OCI-LY1 (cell line): ENCODE measurements at regions not wholly inside any gene's neighbourhood (a gene's known extent, or its start where the extent isn't known, plus 50 kb on each side); places are given as distances from the start of the nearest gene placed in this dataset.

ENCODE experiments used
- EZH2 ChIP-seq: fragments of 200-600 bp; sonication (generic), shearing (Covaris generic); IDR thresholded peaks from 2 replicates; pipeline ENCODE4 v1.8.0; 2017; ENCODE audit warnings: borderline replicate concordance, mixed run types, mild to moderate bottlenecking, antibody characterized with exemption, low read length, moderate library complexity, mixed read lengths
- TF ChIP-seq, protein P1 (sequence below): fragments of 200-600 bp; sonication (generic), shearing (Covaris generic); IDR thresholded peaks from 2 replicates; pipeline ENCODE4 v1.5.1; 2017; ENCODE audit warnings: mild to moderate bottlenecking, antibody characterized with exemption, low read length, moderate library complexity, mixed read lengths

DNA sequence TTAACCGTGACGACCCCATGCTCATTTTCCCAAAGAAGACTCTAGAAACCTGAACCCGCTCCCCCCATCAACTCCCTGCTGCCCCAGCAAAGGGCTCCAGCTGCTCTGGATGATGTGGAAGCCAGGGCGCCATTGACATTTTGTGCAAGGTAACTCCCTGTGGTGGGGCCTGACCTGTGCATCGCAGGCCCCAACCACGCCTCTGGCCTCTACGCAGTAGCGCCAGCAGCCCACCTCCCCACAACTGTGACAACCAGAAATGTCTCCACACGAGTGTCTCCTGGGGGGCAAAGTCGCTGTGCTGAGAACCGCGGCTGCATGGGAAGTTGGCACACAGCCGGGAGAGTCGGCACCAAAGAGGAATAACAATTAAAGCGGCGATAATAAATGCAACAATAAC, 86.9 kb upstream of the PRR5 start:
- TF ChIP-seq, protein P1, sequence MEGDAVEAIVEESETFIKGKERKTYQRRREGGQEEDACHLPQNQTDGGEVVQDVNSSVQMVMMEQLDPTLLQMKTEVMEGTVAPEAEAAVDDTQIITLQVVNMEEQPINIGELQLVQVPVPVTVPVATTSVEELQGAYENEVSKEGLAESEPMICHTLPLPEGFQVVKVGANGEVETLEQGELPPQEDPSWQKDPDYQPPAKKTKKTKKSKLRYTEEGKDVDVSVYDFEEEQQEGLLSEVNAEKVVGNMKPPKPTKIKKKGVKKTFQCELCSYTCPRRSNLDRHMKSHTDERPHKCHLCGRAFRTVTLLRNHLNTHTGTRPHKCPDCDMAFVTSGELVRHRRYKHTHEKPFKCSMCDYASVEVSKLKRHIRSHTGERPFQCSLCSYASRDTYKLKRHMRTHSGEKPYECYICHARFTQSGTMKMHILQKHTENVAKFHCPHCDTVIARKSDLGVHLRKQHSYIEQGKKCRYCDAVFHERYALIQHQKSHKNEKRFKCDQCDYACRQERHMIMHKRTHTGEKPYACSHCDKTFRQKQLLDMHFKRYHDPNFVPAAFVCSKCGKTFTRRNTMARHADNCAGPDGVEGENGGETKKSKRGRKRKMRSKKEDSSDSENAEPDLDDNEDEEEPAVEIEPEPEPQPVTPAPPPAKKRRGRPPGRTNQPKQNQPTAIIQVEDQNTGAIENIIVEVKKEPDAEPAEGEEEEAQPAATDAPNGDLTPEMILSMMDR = no peak
- no peak for TF ChIP-seq EZH2
